Neuronal stem cell (in vitro differentiated cells): ENCODE measurements at regions not wholly inside any gene's neighbourhood (a gene's known extent, or its start where the extent isn't known, plus 50 kb on each side); places are given as distances from the start of the nearest gene placed in this dataset.

Experiments used
- DNase-seq: peaks from one replicate; pipeline ENCODE4 v3.0.0-alpha.2; 2013; ENCODE audit warnings: low spot score
- H2AFZ ChIP-seq: one replicate; pipeline ENCODE4 v1.6.1; 2013; ENCODE audit warnings: mild to moderate bottlenecking, low read length, inconsistent platforms
- H2AK5ac ChIP-seq: 2 replicates; pipeline ENCODE4 v1.6.1; 2013; ENCODE audit warnings: low read depth, mild to moderate bottlenecking, inconsistent platforms, low read length, moderate library complexity, mixed read lengths
- H2BK120ac ChIP-seq: 2 replicates; pipeline ENCODE4 v1.6.1; 2013; ENCODE audit warnings: low read depth, mild to moderate bottlenecking, inconsistent platforms, low read length, moderate library complexity, mixed read lengths
- H2BK12ac ChIP-seq: one replicate; pipeline ENCODE4 v1.6.1; 2013; ENCODE audit warnings: low read length, inconsistent platforms
- H2BK15ac ChIP-seq: 2 replicates; pipeline ENCODE4 v1.6.1; 2013; ENCODE audit warnings: mild to moderate bottlenecking, low read length, inconsistent platforms, mixed read lengths
- H2BK5ac ChIP-seq: one replicate; pipeline ENCODE4 v1.6.1; 2013; ENCODE audit warnings: inconsistent platforms, mild to moderate bottlenecking, low read length, moderate library complexity
- H3K14ac ChIP-seq: one replicate; pipeline ENCODE4 v1.6.1; 2013; ENCODE audit warnings: low read length, inconsistent platforms
- H3K18ac ChIP-seq: 2 replicates; pipeline ENCODE4 v1.6.1; 2013; ENCODE audit warnings: low read length, inconsistent platforms
- H3K23ac ChIP-seq: 2 replicates; pipeline ENCODE4 v1.6.1; 2013; ENCODE audit warnings: low read depth, mild to moderate bottlenecking, mixed read lengths, low read length, inconsistent platforms; ENCODE audit not compliant: poor library complexity
- H3K27ac ChIP-seq: replicated peaks from 3 replicates; pipeline ENCODE4 v1.5.1; 2013; ENCODE audit warnings: low read length, inconsistent platforms
- H3K27me3 ChIP-seq, 3 experiments: 2 replicates each; pipeline ENCODE4 v1.6.1; 2013; ENCODE audit warnings: low read length in 3 of 3, mild to moderate bottlenecking in 2 of 3, inconsistent platforms in 1 of 3, low read depth in 1 of 3, mixed read lengths in 1 of 3, moderate library complexity in 1 of 3; ENCODE audit not compliant: control insufficient read depth in 3 of 3, insufficient read depth in 3 of 3
- H3K36me3 ChIP-seq, 2 donors: replicated peaks in 1 of 2; 2 replicates each; pipeline ENCODE4 v1.6.1; 2013; ENCODE audit warnings: low read length in 2 of 2; ENCODE audit not compliant: control insufficient read depth in 2 of 2, insufficient read depth in 2 of 2
- H3K4ac ChIP-seq: 2 replicates; pipeline ENCODE4 v1.6.1; 2013; ENCODE audit warnings: inconsistent platforms, mild to moderate bottlenecking, low read length, moderate library complexity
- H3K4me1 ChIP-seq, 2 donors: 1 replicate in 1 of 2; 2 replicates in 1 of 2; pipeline ENCODE4 v1.6.1; 2013; ENCODE audit warnings: low read length in 2 of 2, low read depth in 1 of 2; ENCODE audit not compliant: control insufficient read depth in 2 of 2, insufficient read depth in 1 of 2
- H3K4me2 ChIP-seq: one replicate; pipeline ENCODE4 v1.6.1; 2013; ENCODE audit warnings: mild to moderate bottlenecking, low read length, inconsistent platforms; ENCODE audit not compliant: insufficient read depth, poor library complexity, severe bottlenecking
- H3K4me3 ChIP-seq, 2 donors: 2 replicates each; pipeline ENCODE4 v1.5.1; 2013; ENCODE audit warnings: low read length in 2 of 2, mild to moderate bottlenecking in 2 of 2, inconsistent platforms in 1 of 2, moderate library complexity in 1 of 2
- H3K79me1 ChIP-seq: one replicate; pipeline ENCODE4 v1.6.1; 2013; ENCODE audit warnings: low read depth, mild to moderate bottlenecking, inconsistent platforms, low read length, moderate library complexity
- H3K9ac ChIP-seq: one replicate; pipeline ENCODE4 v1.6.1; 2013; ENCODE audit warnings: mild to moderate bottlenecking, low read depth, low read length, inconsistent platforms; ENCODE audit not compliant: poor library complexity
- H3K9me3 ChIP-seq, 2 donors: replicated peaks in 1 of 2; 2 replicates each; pipeline versions ENCODE3 to v1.6.1; 2013; ENCODE audit warnings: low read length in 2 of 2, mild to moderate bottlenecking in 2 of 2, inconsistent platforms in 1 of 2, low read depth in 1 of 2, mixed read lengths in 1 of 2, moderate library complexity in 1 of 2; ENCODE audit not compliant: control insufficient read depth in 2 of 2, insufficient read depth in 1 of 2
- H4K8ac ChIP-seq: one replicate; pipeline ENCODE4 v1.6.1; 2013; ENCODE audit warnings: low read depth, mild to moderate bottlenecking, inconsistent platforms, low read length, moderate library complexity
- H4K91ac ChIP-seq: one replicate; pipeline ENCODE4 v1.6.1; 2013; ENCODE audit warnings: low read length, low read depth, mild to moderate bottlenecking, inconsistent platforms; ENCODE audit not compliant: poor library complexity
- WGBS, 2 donors: extraction: QIAGEN DNeasy Blood & Tissue Kit; methylation state at CpG; one replicate each; pipeline ENCODE4 v1.1.7; 2013; ENCODE audit warnings: missing lambda C conversion rate in 2 of 2, mixed read lengths in 1 of 2; ENCODE audit not compliant: insufficient read length in 2 of 2, insufficient replicate concordance in 1 of 2; ENCODE audit errors: extremely low coverage in 2 of 2; 5-methylcytosine and 5-hydroxymethylcytosine counted together

- Histone ChIP-seq H3K9ac (no peak overlapping the region), H2BK5ac (no peak overlapping the region), H4K91ac (no peak overlapping the region), H3K14ac (no peak overlapping the region), H3K4me2 (no peak overlapping the region), H3K9me3 (no peaks in the 10 kb centered on the region), H3K4me1 (peaks cover 0 to 7% of the 10 kb centered on the region in 2 donors), H2BK120ac (no peak overlapping the region), H2BK12ac (no peak overlapping the region), H2BK15ac (no peak overlapping the region), H3K4me3 (no peak overlapping the region), H3K27ac (no peak overlapping the region), H3K4ac (no peak overlapping the region), H3K79me1 (no peaks in the 10 kb centered on the region), H4K8ac (no peak overlapping the region), H2AFZ (no peak overlapping the region), H3K36me3 (no peaks in the 10 kb centered on the region), H3K27me3 (no peaks in the 10 kb centered on the region), H2AK5ac (no peak overlapping the region), H3K18ac (no peak overlapping the region), H3K23ac (no peak overlapping the region)
- WGBS, 2 donors = no CpG with 5 or more reads among the region's 1 CpG
- no peak for DNase-seq
Measured at GRCh38 chr11:95500466-95500865, 269.5 kb upstream of the SESN3 start.

- no peak overlapping the region for H3K18ac ChIP-seq
- H3K79me1 ChIP-seq = no peaks in the 10 kb centered on the region
- peaks cover 0 to 7% of the 10 kb centered on the region in 2 donors for H3K4me1 ChIP-seq
- no peak overlapping the region for H3K14ac ChIP-seq
- no peak overlapping the region for H2BK5ac ChIP-seq
- no peak for DNase-seq
- H2BK15ac ChIP-seq = no peak overlapping the region
- no peaks in the 10 kb centered on the region for H3K9me3 ChIP-seq
- H2BK120ac ChIP-seq = no peak overlapping the region
- no peak overlapping the region for H3K4me3 ChIP-seq
- H4K91ac ChIP-seq = no peak overlapping the region
- H4K8ac ChIP-seq = no peak overlapping the region
- no peak overlapping the region for H2BK12ac ChIP-seq
- no peak overlapping the region for H3K23ac ChIP-seq
- no peaks in the 10 kb centered on the region for H3K36me3 ChIP-seq
- H3K9ac ChIP-seq = no peak overlapping the region
- H3K4me2 ChIP-seq = no peak overlapping the region
- H3K27me3 ChIP-seq = no peaks in the 10 kb centered on the region
- no peak overlapping the region for H3K4ac ChIP-seq
- no peak overlapping the region for H2AFZ ChIP-seq
- H3K27ac ChIP-seq = no peak overlapping the region
- no peak overlapping the region for H2AK5ac ChIP-seq
Measured at GRCh38 chr11:95499516-95500135, 268.6 kb upstream of the SESN3 start.

- Histone ChIP-seq H3K4me2 (no peak overlapping the region), H4K91ac (no peak overlapping the region), H3K18ac (no peak overlapping the region), H2AK5ac (no peak overlapping the region), H3K27ac (no peak overlapping the region), H3K9ac (no peak overlapping the region), H4K8ac (no peak overlapping the region), H3K4me3 (no peak overlapping the region), H3K4ac (no peak overlapping the region), H3K36me3 (no peaks in the 10 kb centered on the region), H2AFZ (no peak overlapping the region), H3K79me1 (no peaks in the 10 kb centered on the region), H3K4me1 (peaks cover 0 to 7% of the 10 kb centered on the region in 2 donors), H2BK120ac (no peak overlapping the region), H2BK12ac (no peak overlapping the region), H2BK5ac (no peak overlapping the region), H3K14ac (no peak overlapping the region), H3K27me3 (no peaks in the 10 kb centered on the region), H3K23ac (no peak overlapping the region), H2BK15ac (no peak overlapping the region), H3K9me3 (no peaks in the 10 kb centered on the region)
- no CpG with 5 or more reads among the region's 2 CpGs for WGBS, 2 donors
- DNase-seq = peak; percentile 49
Measured at GRCh38 chr11:95498722-95499425, 267.9 kb upstream of the SESN3 start.

- H2BK12ac ChIP-seq = no peak overlapping the region
- H4K91ac ChIP-seq = no peak overlapping the region
- no peak overlapping the region for H3K9ac ChIP-seq
- H4K8ac ChIP-seq = no peak overlapping the region
- no peak overlapping the region for H3K4me2 ChIP-seq
- H3K14ac ChIP-seq = no peak overlapping the region
- no peaks in the 10 kb centered on the region for H3K36me3 ChIP-seq
- H3K79me1 ChIP-seq = no peaks in the 10 kb centered on the region
- H3K4me3 ChIP-seq = no peak overlapping the region
- no peak overlapping the region for H3K4ac ChIP-seq
- no peak overlapping the region for H2AK5ac ChIP-seq
- H3K9me3 ChIP-seq = no peaks in the 10 kb centered on the region
- no peak overlapping the region for H2AFZ ChIP-seq
- DNase-seq = no peak
- no peak overlapping the region for H2BK15ac ChIP-seq
- peaks cover 0 to 7% of the 10 kb centered on the region in 2 donors for H3K4me1 ChIP-seq
- H3K23ac ChIP-seq = no peak overlapping the region
- no peaks in the 10 kb centered on the region for H3K27me3 ChIP-seq
- H2BK5ac ChIP-seq = no peak overlapping the region
- H2BK120ac ChIP-seq = no peak overlapping the region
- H3K18ac ChIP-seq = no peak overlapping the region
- no CpG with 5 or more reads among the region's 1 CpG for WGBS, 2 donors
- no peak overlapping the region for H3K27ac ChIP-seq
Measured at GRCh38 chr11:95496901-95497300, 265.9 kb upstream of the SESN3 start.
